OCI-LY3 (cell line): ENCODE measurements at regions not wholly inside any gene's neighbourhood (a gene's known extent, or its start where the extent isn't known, plus 50 kb on each side); places are given as distances from the start of the nearest gene placed in this dataset.

ENCODE experiments used
- CTCF ChIP-seq: fragments of 200-600, 300-600 bp; sonication (generic); IDR thresholded peaks from 2 replicates; pipeline ENCODE4 v1.5.1; 2014; ENCODE audit warnings: antibody characterized with exemption, low read length, low read depth
- EZH2phosphoT487 ChIP-seq: fragments of 200-600 bp; shearing (Covaris generic); IDR thresholded peaks from 2 replicates; pipeline ENCODE4 v1.6.1; 2018; ENCODE audit warnings: antibody characterized with exemption, mixed run types, low read depth

GRCh38 chr4:182066037-182066436 lies 177.2 kb upstream of the TENM3 start:
- no peak for TF ChIP-seq CTCF
- TF ChIP-seq EZH2phosphoT487: no peak
